Right lobe of liver (tissue), 6 donors: ENCODE measurements at regions not wholly inside any gene's neighbourhood (a gene's known extent, or its start where the extent isn't known, plus 50 kb on each side); places are given as distances from the start of the nearest gene placed in this dataset.
A peak's percentile ranks its signal among the peaks of the same experiment; 100 is the strongest.

Source experiments
- ATAC-seq, 4 donors: fragments of 200-7000 bp; cut with Tn5 transposase; one replicate each; pipeline ENCODE4 v1.9.1; 2020; ENCODE audit warnings: mild to moderate bottlenecking in 4 of 4, moderate library complexity in 4 of 4
- DNase-seq, 3 donors: peaks; one replicate each; pipeline ENCODE4 v3.0.0-alpha.2; 2020
- H3K27ac ChIP-seq, 3 donors: fragments of 200-600 bp; one replicate each; pipeline ENCODE4 v1.8.0; 2022
- H3K27me3 ChIP-seq, 2 donors: fragments of 200-600 bp; one replicate each; pipeline ENCODE4 v1.8.0; 2022
- H3K36me3 ChIP-seq, 4 donors: fragments of 200-600 bp; sonication (generic) in 1 of 4; one replicate each; pipeline versions ENCODE4 v1.5.1 to v1.8.0; 2017 to 2022; ENCODE audit warnings: control low read depth in 1 of 4
- H3K4me1 ChIP-seq, 4 donors: fragments of 200-600 bp; sonication (generic) in 1 of 4; one replicate each; pipeline versions ENCODE4 v1.5.1 to v1.8.0; 2017 to 2022; ENCODE audit warnings: control low read depth in 1 of 4
- H3K4me3 ChIP-seq, 3 donors: fragments of 200-600 bp; one replicate each; pipeline ENCODE4 v1.8.0; 2022
- H3K9me3 ChIP-seq, 4 donors: fragments of 200-600 bp; sonication (generic) in 1 of 4; one replicate each; pipeline versions ENCODE4 v1.5.1 to v1.8.0; 2017 to 2022; ENCODE audit warnings: control low read depth in 1 of 4
- CTCF ChIP-seq, 4 donors: fragments of 200-600 bp in 3 of 4; fragments of 450-650 bp in 1 of 4; IDR thresholded peaks; one replicate each; pipeline versions ENCODE4 v1.5.1 to v1.8.0; 2016 to 2022; ENCODE audit warnings: antibody characterized with exemption in 4 of 4, mild to moderate bottlenecking in 2 of 4
- POLR2A ChIP-seq: fragments of 450-650 bp; IDR thresholded peaks from one replicate; pipeline ENCODE4 v1.6.1; 2017; ENCODE audit warnings: antibody characterized with exemption, mild to moderate bottlenecking
- WGBS: methylation state at CpG from one replicate; pipeline ENCODE4 v1.1.6; 2018; ENCODE audit warnings: low coverage, low lambda C conversion rate; ENCODE audit not compliant: insufficient coverage; ENCODE audit errors: missing lambda C conversion rate; 5-methylcytosine and 5-hydroxymethylcytosine counted together
- intact Hi-C, 2 donors: fragments of 100-400 bp; cut with DNase I; formaldehyde crosslinking; loops; one replicate each; pipeline versions ENCODE4 v1.11.2 to v1.14.1; 2022
- donor health status: DM: no; HTN: yes; CAD: no.
- donor health status: DM: no; HTN: no; CAD: no.
- donor health status: DM: no; HTN: no; CAD: no.
- donor health status: DM: no; HTN: yes; CAD: no.
- donor health status: DM: no; HTN: yes; CAD: no.

GRCh38 chr16:87178177-87178863, 138.9 kb downstream of the C16orf95 start:
- Histone ChIP-seq H3K4me3 (no peak overlapping the region), H3K9me3 (no peaks in the 10 kb centered on the region), H3K4me1 (no peaks in the 10 kb centered on the region), H3K27ac (no peak overlapping the region), H3K27me3 (no peaks in the 10 kb centered on the region), H3K36me3 (no peaks in the 10 kb centered on the region)
- ATAC-seq (peak; percentile 21 to 43 (median 35)), DNase-seq (no peak)
- WGBS, result 45% methylated on average over 4 of the region's 14 CpGs
- TF ChIP-seq POLR2A (no peak), CTCF (IDR thresholded peaks at IDR 0.05) (no peak)
- intact Hi-C loops, result no loop called here

GRCh38 chr16:87178977-87179376, 138.2 kb downstream of the C16orf95 start:
- Histone ChIP-seq H3K9me3 (no peaks in the 10 kb centered on the region), H3K4me1 (no peaks in the 10 kb centered on the region), H3K27ac (no peak overlapping the region), H3K36me3 (no peaks in the 10 kb centered on the region), H3K4me3 (no peak overlapping the region), H3K27me3 (no peaks in the 10 kb centered on the region)
- no peak for TF ChIP-seq CTCF (IDR thresholded peaks at IDR 0.05)
- TF ChIP-seq POLR2A, result no peak
- intact Hi-C loops, result no loop called here
- DNase-seq, result peak; percentile 66 to 71 (median 68)
- 27% methylated on average over 7 of the region's 9 CpGs for WGBS
- ATAC-seq, result peak; percentile 76 to 85 (median 77)

GRCh38 chr16:87180069-87180468, 137.1 kb downstream of the C16orf95 start:
- intact Hi-C loops, result no loop called here
- ATAC-seq (no peak), DNase-seq (no peak)
- Histone ChIP-seq H3K4me1 (no peaks in the 10 kb centered on the region), H3K27ac (no peak overlapping the region), H3K27me3 (no peaks in the 10 kb centered on the region), H3K36me3 (no peaks in the 10 kb centered on the region), H3K4me3 (no peak overlapping the region), H3K9me3 (no peaks in the 10 kb centered on the region)
- WGBS, result 95% methylated on average over 2 of the region's 6 CpGs
- TF ChIP-seq CTCF (IDR thresholded peaks at IDR 0.05) (no peak), POLR2A (no peak)

- intact Hi-C loops, result no loop called here
- TF ChIP-seq CTCF (IDR thresholded peaks at IDR 0.05) (no peak), POLR2A (no peak)
- Histone ChIP-seq H3K4me1 (no peaks in the 10 kb centered on the region), H3K27ac (no peak overlapping the region), H3K27me3 (no peaks in the 10 kb centered on the region), H3K9me3 (no peaks in the 10 kb centered on the region), H3K36me3 (no peaks in the 10 kb centered on the region), H3K4me3 (no peak overlapping the region)
- WGBS, result 82% methylated on average over 3 of the region's 3 CpGs
- no peak for DNase-seq
- ATAC-seq, result no peak
Observed at GRCh38 chr16:87182759-87183158, 134.4 kb downstream of the C16orf95 start.
